SU-DHL-6 (cell line): ENCODE measurements at regions not wholly inside any gene's neighbourhood (a gene's known extent, or its start where the extent isn't known, plus 50 kb on each side); places are given as distances from the start of the nearest gene placed in this dataset.

ENCODE experiments used
- CTCF ChIP-seq: fragments of 200-600 bp; sonication (generic); IDR thresholded peaks from one replicate; pipeline ENCODE4 v1.5.1; 2017; ENCODE audit warnings: antibody characterized with exemption, mild to moderate bottlenecking, low read length, moderate library complexity; ENCODE audit not compliant: insufficient read depth, poor library complexity, severe bottlenecking
- EZH2phosphoT487 ChIP-seq: fragments of 200-600 bp; sonication (generic), shearing (Covaris generic); conservative IDR thresholded peaks from 2 replicates; pipeline ENCODE4 v1.6.1; 2018; ENCODE audit warnings: mild to moderate bottlenecking, antibody characterized with exemption, low read length, moderate library complexity, mixed read lengths

- TF ChIP-seq CTCF (no peak), EZH2phosphoT487 (no peak)
Measured at GRCh38 chr5:174827558-174827957, 103.2 kb downstream of the MSX2 start.
